ENCODE measurements at regions not wholly inside any gene's neighbourhood (a gene's known extent, or its start where the extent isn't known, plus 50 kb on each side); places are given as distances from the start of the nearest gene placed in this dataset.

GRCh38 chr1:96482616-96483015 is 239.0 kb upstream of the PTBP2 start (continued):
- TF ChIP-seq IRF9 (CRISPR knock-in tag; IDR thresholded peaks at IDR 0.05; ENCODE audit: borderline replicate concordance) (no peak), DMTF1 (CRISPR knock-in tag; IDR thresholded peaks at IDR 0.05) (no peak), ZNF883 (CRISPR knock-in tag; IDR thresholded peaks at IDR 0.05; ENCODE audit: not compliant biosample characterization) (no peak), NR2C2 (CRISPR knock-in tag; IDR thresholded peaks at IDR 0.05; ENCODE audit: borderline replicate concordance) (no peak), GRHL1 (CRISPR knock-in tag; conservative IDR thresholded peaks at IDR 0.05) (no peak), ZNF776 (CRISPR knock-in tag; IDR thresholded peaks at IDR 0.05) (no peak)

- H3K4me3 ChIP-seq (replicated peaks in 1 of 3; ENCODE audit: insufficient read depth in 1 of 3, low read depth in 2 of 3, low read length in 3 of 3): no peak overlapping the region
- in situ Hi-C loops (cut with HindIII; ENCODE audit: extremely low pct_ligation_motif_present, low pct_unique_long_range_greater_than_20kb) (no loop called here), intact Hi-C loops (cut with micrococcal nuclease; ENCODE audit: unreplicated experiment) (no loop called here)
- H3K79me2 ChIP-seq (ENCODE audit: insufficient read depth, low read length): no peaks in the 10 kb centered on the region
- no peak overlapping the region for H3K27ac ChIP-seq (ENCODE audit: extremely low read length, insufficient read depth, low read length)
- no peak overlapping the region for H3K4me2 ChIP-seq (ENCODE audit: low read depth, low read length)
- DNase-seq (ENCODE audit: low spot score): no peak
- TF ChIP-seq PLSCR1 (CRISPR knock-in tag; IDR thresholded peaks at IDR 0.05; ENCODE audit: borderline replicate concordance): no peak
- TF ChIP-seq ELK4 (CRISPR knock-in tag; IDR thresholded peaks at IDR 0.05; ENCODE audit: borderline replicate concordance): no peak
- no peak for TF ChIP-seq ZNF460 (CRISPR knock-in tag; IDR thresholded peaks at IDR 0.05; ENCODE audit: borderline replicate concordance)
- TF ChIP-seq ZBTB43 (CRISPR knock-in tag; conservative IDR thresholded peaks at IDR 0.05): no peak
- no peak overlapping the region for H2AFZ ChIP-seq (ENCODE audit: low read length)
- 3% methylated on average over 3 of the region's 3 CpGs for WGBS (ENCODE audit: low lambda C conversion rate)
- no peaks in the 10 kb centered on the region; a peak in 1 of 5 replicates for H3K27me3 ChIP-seq (ENCODE audit: control insufficient read depth in 1 of 2, insufficient read depth in 2 of 2, low read length in 2 of 2)
- ChIA-PET POLR2A (no interaction called here), CTCF (ENCODE audit: low intra/inter-chr PET ratio, low total read pairs) (no interaction called here)
- FAIRE-seq: no peak
- BruUV-seq (replicated peaks): no TSS peak
- no peak overlapping the region for H3K9ac ChIP-seq (ENCODE audit: insufficient read depth, low read depth, low read length)
- no peaks in the 10 kb centered on the region for H3K36me3 ChIP-seq (replicated peaks in 1 of 2; ENCODE audit: control insufficient read depth in 1 of 2, insufficient read depth in 2 of 2, low read length in 2 of 2)
- no peaks in the 10 kb centered on the region for H4K20me1 ChIP-seq (ENCODE audit: insufficient read depth, low read length)
- ATAC-seq: no peak
- H3K9me3 ChIP-seq (ENCODE audit: low read length): no peaks in the 10 kb centered on the region
- H3K4me1 ChIP-seq (ENCODE audit: insufficient read depth, low read length): no peaks in the 10 kb centered on the region; the same call in 1 of the 2 replicates
Measured at GRCh38 chr1:96487394-96487793, 234.2 kb upstream of the PTBP2 start.
